Peyer's patch (tissue), 4 donors: ENCODE measurements at regions not wholly inside any gene's neighbourhood (a gene's known extent, or its start where the extent isn't known, plus 50 kb on each side); places are given as distances from the start of the nearest gene placed in this dataset.

ENCODE experiments used
- POLR2A ChIP-seq, 2 donors: fragments of 450-650 bp; IDR thresholded peaks; one replicate each; pipeline ENCODE4 v1.5.1; 2017; ENCODE audit warnings: antibody characterized with exemption in 2 of 2, mild to moderate bottlenecking in 2 of 2, moderate library complexity in 2 of 2
- TF ChIP-seq, protein P1 (sequence below), 6 experiments: fragments of 450-650 bp in 4 of 6; fragments of 200-600 bp in 2 of 6; sonication (generic) in 1 of 6; IDR thresholded peaks; one replicate each; pipeline ENCODE4 v1.5.1; 2017 to 2019; ENCODE audit warnings: antibody characterized with exemption in 6 of 6, mild to moderate bottlenecking in 3 of 6, moderate library complexity in 1 of 6

DNA sequence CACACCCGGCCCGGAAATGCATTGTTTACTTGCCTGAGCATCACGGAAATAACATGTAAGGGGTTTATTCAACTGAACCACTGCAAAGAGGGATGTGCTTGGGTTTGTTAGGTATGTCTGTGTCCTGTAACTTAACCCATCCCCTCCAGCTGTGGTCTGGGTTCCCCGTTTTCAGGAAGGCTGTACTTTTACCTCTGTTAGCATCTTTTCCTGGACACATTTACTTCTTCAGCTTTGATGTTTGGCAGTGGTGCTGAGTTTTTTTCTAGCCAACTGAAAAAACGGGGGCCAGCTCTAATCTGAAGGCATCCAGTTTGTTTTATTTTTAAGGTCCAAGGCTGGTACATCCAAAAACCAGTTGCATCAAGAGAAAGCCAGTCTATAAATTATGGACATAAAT is 561.8 kb downstream of the BNC2 start:
- TF ChIP-seq POLR2A (IDR thresholded peaks at IDR 0.05) = no peak
- TF ChIP-seq, protein P1, sequence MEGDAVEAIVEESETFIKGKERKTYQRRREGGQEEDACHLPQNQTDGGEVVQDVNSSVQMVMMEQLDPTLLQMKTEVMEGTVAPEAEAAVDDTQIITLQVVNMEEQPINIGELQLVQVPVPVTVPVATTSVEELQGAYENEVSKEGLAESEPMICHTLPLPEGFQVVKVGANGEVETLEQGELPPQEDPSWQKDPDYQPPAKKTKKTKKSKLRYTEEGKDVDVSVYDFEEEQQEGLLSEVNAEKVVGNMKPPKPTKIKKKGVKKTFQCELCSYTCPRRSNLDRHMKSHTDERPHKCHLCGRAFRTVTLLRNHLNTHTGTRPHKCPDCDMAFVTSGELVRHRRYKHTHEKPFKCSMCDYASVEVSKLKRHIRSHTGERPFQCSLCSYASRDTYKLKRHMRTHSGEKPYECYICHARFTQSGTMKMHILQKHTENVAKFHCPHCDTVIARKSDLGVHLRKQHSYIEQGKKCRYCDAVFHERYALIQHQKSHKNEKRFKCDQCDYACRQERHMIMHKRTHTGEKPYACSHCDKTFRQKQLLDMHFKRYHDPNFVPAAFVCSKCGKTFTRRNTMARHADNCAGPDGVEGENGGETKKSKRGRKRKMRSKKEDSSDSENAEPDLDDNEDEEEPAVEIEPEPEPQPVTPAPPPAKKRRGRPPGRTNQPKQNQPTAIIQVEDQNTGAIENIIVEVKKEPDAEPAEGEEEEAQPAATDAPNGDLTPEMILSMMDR (IDR thresholded peaks at IDR 0.05) = no peak
